Right kidney (tissue), 1 donor: ENCODE measurements at regions not wholly inside any gene's neighbourhood (a gene's known extent, or its start where the extent isn't known, plus 50 kb on each side); places are given as distances from the start of the nearest gene placed in this dataset.
A peak's percentile ranks its signal among the peaks of the same experiment; 100 is the strongest.
"Not testable (repeated sequence)": the region's sequence is repeated elsewhere in the genome, so short reads cannot be mapped to it uniquely, and the experiment has no call there.

Experiments used
- DNase-seq: peaks from one replicate; pipeline ENCODE4 v3.0.0-alpha.2; 2016

DNA sequence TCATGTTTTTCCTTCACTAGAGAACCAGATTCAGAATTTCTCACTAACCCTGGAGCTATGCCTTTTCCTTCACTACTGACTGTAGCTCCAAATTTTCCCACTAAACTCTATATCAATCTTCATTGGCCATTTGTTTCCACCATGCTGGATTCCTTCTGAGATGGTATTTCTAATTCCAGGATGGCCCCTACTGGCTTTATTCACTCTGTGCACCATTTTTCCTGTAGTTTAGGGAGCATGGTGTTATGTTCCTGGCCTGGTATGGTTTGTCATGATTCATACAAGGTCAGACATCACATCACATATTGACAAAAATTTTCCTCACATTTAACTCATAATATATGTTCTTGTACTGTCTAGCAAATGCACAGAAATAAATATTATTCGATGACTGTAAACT is 229.2 kb upstream of the TFPI start:
- DNase-seq, result no peak

DNA sequence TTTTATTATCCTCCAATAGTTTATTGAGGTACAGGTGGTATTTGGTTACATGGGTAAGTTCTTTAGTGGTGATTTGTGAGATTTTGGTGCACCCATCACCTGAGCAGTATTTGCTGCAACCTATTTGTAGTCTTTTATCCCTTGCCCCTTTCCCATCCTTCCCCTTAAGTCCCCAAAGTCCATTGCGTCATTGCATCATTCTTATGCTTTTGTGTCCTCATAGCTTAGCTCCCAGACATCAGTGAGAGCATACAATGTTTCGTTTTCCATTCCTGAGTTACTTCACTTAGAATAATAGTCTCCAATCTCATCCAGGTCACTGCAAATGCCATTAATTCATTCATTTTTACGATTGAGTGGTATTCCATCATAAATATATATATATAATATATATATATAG is 229.9 kb upstream of the TFPI start:
- not testable (repeated sequence) for DNase-seq

DNA sequence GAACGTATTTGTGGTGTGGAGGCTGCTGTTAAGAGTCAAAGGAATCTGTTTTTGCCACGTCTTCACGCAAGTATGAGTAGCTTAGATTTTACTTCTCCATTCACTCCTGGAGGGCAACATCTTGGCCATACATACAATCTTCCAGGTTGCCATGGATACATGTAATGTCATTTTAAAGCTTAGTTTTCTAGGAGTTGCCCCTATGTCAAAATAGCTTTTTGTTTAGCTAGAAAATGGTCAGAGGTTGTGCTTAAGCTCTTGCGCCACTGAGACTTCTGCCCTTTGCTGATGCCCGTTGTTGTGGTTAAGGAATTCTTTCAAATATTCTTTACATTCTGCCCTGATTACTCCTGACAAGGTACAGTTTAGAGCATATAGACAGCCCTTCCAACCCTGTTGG is 245.4 kb upstream of the TFPI start:
- no peak for DNase-seq

DNA sequence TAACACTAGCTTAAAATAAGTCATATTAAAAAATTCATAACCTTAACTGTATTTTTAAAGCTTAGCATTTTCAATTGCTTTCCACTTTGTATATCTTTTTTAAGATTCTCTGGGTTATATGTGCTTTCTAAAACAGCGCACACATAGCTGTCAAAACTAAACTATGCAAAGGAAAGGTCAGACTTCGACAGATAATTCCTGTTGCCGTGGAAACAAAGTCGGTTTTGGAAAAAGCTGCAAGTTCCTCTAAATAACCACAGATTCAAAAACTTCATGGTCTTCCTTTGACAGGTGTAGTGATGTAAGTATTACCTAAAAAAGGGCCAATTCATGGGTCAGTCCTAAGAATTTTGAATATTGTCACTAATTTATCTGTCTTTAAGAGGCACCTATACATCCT is 249.6 kb upstream of the TFPI start:
- no peak for DNase-seq

DNA sequence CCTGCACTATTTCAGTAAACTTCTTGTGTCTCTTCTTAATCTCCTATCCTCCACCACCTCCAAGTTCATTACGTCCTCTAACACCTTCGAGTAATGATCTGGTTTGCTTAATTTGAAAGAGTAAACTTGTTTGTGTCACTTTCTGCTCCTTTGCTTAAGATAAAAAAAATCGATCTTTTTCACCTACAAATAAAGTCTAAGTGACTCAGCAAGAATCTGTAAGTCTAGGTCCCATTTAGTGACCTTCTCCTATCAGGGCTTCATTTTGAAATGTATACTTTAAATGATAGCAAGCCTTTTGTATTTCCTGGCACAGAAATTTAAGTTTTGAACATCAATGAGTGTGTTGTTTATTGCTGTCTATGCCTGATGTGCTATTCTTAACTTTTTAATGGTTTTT is 260.9 kb upstream of the TFPI start:
- DNase-seq, result no peak

DNA sequence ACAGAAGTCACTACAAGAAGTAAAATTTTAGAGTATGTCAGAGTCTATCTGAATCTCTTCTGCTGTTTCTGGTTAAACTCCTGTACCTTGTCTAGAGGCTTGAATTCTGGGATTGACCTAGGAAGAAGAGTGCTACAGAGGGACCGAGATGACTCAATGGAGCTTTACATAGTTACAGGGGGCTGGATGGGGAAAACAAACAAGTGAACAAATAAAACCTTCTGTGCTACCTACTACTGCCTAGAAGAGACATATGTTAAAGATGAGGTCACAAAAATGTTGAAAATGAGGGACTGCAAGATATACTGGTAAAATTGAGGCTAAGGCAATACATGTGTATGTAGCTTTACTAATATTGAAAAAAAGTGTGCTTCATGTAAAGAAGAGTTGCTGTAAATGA is 265.4 kb upstream of the TFPI start:
- no peak for DNase-seq

DNA sequence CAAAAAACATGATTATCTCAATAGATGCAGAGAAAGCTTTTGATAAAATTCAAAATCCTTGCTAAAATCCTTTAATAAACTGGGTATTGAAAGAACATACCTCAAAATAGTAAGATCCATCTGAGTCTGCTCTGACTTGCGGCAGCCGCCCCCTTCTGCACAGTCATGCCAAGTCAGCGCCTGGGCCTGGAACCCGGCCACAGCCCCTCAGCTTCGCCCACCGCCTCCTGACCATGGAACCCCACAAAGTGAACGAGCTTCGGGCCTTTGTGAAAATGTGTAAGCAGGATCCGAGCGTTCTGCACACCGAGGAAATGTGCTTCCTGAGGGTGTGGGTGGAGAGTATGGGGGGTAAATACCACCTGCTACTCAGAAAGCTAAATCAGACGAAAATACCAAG is 270.9 kb upstream of the TFPI start:
- DNase-seq, result no peak

DNA sequence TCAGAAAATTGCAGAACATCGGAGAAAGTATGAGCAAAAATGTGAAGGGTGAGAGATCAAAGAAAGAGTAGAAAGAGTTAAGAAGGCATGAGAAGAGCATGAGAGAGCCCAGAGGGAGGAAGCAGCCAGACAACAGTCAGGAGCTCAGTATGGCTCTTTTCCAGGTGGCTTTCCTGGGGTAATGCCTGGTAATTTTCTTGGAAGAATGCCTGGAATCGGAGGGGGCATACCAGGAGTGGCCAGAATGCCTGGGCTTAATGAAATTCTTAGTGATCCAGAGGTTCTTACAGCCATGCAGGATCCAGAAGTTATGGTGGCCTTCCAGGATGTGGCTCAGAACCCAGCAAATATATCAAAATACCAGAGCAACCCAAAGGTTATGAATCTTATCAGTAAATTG is 271.8 kb upstream of the TFPI start:
- DNase-seq, result no peak

DNA sequence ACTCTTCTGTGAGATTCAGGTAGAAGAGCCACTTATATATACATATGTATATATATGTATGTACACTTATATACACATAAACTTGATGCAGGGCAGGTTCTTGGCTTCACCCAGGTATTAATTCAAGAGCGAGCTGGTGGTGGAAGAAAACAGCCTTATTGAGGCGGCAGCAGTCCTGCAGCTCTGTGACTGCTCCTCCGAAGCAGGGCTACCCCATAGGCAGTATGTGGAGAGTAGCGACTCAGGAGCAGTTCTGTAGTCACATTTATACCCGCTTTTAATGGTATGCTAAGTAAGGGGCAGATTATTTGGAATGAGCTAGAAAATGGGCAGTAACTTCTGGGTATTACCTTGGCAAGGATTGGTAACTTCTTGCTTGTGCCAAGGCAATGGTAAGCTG is 280.6 kb upstream of the TFPI start:
- DNase-seq, result no peak

DNA sequence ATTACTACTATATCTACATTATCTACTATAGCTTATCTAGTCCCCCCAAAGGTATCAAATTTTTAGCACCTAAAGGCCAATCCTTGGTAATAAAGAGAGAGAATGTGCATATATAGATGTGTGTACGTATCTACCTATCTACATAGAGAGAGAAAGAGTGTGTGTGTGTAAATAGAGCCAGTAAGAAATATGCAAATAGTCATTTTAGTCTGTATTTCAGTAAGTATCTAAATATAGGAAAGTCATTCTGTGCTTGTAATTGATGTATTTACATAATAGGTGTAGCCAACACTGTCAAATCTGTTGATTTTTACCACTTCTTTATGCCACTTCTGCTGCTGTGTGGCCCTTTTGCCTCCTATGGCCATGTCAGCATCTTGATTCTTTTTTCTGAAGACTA is 284.5 kb upstream of the TFPI start:
- no peak for DNase-seq

DNA sequence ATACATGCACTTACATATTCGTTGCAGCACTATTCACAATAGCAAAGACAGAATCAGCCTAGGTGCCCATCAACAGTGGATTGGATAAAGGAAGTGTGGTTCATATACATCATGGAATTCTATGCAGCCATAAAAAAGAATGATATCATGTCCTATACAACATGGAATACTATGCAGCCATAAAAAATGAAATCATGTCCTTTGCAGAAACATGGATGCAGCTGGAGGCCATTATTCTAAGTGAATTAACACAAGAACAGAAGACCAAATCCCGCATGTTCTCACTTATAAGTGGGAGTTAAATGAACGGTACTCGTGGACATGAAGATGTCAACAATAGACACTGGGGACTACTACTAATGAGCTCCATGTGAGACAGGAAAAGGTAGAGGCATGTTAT is 288.1 kb upstream of the TFPI start:
- DNase-seq, result no peak

DNA sequence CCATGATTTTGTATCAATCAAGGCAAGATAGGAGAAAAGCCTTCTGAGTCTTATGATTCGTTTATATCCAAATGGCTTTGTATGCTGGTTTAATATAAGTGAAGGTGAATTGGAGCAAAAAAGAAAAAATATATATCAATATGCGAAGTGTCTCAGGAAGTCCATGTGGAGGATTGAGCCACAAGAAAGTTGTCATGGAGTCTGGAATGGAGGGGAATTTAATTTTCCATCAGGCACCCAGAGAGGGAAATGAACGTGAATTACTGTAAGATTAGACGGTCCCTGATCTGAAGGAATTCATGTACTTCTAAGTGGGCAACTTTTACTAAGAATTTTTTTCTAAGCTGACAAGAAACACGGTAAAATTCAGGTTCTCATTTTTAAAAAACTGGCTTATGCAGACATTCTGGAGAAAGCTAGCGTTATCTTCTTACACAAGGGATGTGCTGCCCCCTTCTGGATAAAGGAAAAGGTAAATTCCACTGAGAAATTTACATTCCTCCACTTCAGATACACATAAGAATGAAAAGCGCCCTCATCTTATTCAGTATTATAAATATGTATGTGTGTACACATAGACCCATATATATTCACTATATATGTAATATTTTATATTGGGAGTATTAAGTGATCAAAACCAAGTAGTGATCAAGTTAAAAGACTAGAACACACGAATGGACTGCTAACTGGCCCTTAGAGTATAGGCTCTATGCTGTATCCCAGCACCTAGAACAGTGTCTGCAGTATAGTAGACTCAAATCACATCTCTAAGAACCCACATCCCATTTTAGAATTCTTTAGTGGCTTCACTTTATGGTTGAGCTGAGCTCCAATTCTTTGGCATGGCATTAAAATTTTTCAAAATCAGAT is 289.0 kb upstream of the TFPI start:
- DNase-seq, result peak; percentile 21

DNA sequence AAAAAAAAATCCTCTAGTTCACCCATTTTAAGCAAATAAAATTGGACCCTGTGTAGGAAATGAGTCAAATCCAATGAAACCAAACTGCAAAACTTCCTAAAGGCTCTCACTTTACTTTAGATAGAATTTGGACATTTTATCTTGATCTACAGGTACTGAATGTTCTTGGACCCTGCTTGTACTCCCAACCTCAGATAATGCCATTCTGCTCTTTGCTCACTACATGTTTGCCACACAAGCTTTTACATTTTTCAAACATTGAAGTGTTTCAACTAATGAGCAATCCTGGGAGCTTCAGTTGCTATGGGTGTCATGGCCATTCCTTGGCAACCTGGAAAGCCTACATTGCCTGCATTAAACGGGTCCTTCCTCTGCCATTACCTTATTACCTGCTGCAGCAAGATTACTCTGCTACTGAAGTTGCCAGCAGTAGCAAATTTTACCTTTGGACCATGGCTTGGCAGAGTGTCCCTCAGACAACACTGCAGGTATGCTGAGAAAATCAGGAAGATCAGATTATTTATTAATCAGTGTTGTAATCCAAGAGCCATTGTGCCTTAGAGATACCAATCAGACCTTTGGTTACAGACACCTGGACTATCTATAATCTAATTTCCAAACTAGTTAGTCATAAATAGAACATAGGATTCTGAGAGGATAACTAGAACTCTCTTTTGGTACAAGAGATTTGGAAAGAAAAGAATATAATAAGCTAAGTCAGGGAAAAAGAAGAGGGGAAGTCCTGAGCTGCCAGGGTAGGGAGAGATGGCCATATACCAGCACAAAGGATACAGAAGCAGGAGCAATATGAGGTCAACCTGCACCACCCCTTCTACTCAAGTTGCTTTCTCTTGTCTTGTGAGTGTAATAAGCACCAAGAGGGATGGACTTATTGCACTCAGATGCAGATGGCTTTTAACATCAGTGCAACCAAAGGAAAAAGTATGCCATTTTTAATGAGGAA is 293.3 kb upstream of the TFPI start:
- no peak for DNase-seq

DNA sequence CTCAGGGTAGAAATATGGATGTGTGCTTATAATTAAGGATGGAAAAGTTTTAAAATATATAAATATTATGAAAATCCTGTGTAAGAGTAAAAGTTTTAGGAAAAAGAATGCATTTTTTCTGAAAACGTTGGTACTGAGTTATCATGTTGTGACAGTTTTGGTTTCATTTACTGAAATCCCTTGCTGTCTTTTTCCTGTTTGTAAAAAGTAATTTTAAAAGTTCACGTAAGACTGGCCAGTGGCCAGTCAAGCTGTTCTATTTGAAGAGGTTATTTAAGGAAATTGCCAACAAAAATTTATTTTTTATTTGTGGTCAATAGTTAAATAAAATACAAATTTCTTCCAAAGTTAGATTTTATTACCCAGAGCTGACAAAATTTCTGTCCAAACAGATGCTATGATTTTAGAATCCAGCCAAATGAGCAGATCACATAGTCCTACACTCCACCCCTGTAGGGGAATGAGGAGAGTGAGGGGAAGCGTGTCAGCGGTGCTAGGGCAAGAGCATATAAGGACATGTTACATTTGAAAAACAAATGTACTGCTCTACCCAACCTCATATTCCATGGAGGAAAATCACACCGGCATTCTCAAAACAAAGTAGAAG is 297.8 kb upstream of the TFPI start:
- DNase-seq, result no peak

DNA sequence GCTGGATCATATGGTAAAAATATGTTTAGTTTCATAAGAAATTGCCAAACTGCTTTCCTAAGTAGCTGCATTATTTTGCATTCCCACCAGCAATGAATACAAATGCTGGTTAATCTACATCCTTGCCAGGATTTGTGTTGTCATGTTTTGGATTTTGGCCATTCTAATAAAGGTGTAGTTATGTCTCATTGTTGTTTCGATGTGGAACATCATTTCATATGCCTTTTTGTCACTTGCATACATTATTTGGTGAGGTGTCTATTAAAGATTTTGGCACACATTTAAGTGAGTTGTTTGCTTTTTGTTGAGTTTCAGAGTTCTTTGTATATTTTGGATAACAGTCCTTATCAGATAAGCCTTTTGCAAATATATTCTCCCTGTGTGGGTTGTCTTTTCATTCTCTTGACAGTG is 299.2 kb upstream of the TFPI start:
- DNase-seq, result no peak

DNA sequence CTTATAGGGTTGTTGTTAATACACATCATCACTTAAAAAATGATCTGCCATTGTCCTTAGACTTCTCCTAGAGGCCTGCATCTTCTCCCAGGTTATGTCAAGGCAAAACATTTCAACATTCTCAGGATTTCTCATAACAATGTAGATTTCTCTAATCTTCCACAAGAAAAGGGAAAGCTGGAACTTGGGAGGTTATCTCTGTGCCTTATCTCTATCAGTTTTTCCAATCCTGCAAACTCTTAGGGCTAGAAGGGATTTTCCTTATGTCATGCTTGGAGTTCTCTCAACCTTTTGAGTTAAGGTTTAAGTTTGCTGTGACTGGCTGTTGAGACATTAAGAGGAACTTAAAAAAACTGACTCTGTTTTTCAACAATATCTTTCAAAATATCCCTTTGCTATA is 300.6 kb upstream of the TFPI start:
- no peak for DNase-seq

DNA sequence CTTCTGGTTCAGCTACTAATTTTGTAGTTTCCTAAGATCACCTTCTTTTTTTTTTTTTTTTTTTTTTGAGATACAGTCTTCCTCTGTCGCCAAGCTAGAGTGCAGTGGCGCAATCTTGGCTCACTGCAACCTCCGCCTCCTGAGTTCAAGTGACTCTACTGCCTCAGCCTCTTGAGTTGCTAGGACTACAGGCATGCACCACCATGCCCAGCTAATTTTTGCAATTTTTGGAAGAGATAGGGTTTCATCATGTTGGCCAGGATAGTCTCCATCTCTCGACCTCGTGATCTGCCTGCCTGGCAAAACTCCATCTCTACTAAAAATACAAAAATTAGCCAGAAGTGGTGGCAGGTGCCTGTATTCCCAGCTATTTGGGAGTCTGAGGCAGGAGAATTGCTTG is 301.5 kb upstream of the TFPI start:
- no peak for DNase-seq

DNA sequence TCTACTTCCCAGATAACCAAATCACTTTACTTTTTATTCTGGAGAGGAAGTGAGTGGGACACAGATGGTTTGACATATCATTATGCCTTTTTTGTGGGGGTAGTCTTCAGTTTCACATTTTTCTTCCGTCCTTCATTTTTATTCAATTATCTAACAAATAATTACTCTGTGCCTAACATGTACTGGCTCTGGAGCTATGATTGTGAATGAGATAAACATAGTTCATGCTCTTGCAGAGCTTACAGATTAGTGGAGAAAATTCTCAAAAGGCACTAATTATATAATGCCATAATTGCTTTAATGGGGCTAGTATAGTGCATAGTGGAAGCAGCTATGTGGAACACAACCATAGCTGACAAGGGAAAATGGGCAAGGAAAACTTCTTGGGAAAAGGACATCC is 303.6 kb upstream of the TFPI start:
- DNase-seq, result no peak

DNA sequence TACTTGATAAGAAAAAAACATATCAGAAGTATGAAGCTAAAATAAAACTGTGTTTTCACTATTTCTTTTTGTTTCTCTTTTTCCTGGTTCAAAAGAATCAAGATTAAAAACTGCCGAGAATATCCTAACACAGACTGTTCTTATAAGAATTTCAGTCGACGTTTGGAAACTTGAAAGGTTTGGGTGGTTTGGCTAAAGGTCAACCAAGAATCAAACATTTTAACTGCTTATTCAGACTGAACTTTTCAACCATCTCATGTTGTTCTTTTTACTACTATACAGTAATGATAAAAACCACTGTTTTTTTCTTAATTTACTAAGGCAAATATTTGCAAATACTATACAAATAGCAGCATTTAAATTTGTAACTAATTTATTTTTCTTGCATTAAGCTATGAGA is 308.5 kb upstream of the TFPI start:
- no peak for DNase-seq

DNA sequence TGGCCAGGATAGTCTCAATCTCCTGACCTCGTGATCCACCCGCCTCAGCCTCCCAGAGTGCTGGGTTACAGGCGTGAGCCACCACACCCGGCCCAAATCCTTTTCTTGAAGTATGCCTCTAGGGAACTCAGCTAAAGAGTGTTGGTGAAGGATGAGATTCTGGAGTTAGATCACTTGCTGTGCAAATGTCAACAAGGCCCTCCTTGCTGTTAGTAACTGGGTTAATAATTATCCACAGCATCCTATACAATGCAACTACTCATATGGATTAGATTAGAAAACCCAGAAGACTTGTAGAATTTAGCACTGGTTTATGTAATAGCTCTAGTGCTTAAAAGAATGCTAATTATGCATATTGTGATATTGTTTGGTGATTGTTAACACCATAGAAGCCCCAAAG is 310.8 kb upstream of the TFPI start:
- DNase-seq, result no peak

DNA sequence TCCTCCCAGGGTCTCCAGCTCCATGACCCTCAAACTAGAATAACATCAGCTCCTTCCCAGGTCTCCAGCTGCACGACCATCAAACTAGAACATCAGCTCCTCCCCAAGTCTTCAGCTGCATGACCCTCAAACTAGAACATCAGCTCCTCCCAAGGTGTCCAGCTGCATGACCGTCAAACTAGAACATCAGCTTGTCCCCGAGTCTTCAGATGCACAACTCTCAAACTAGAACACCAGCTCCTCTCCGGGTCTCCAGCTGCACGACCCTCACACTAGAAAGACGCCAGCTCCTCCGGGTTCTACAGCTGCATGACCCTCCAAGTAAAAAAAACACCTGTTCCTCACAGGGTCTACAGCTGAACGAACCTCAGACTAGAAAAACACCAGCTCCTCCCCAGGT is 312.9 kb upstream of the TFPI start:
- no peak for DNase-seq

DNA sequence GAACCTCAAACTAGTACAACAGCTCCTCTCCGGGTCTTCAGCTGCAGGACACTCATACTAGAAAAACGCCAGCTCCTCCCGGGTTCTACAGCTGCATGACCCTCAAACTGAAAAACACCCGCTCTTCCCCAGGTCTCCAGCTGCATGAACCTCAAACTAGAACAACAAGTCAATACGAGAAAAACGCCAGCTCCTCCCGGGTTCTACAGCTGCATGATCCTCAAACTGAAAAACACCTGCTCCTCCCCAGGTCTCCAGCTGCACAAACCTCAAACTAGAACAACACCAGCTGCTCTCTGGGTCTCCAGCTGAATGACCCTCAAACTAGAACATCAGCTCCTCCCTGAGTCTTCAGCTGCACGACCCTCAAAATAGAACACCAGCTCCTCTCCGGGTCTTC is 315.0 kb upstream of the TFPI start:
- DNase-seq, result no peak

DNA sequence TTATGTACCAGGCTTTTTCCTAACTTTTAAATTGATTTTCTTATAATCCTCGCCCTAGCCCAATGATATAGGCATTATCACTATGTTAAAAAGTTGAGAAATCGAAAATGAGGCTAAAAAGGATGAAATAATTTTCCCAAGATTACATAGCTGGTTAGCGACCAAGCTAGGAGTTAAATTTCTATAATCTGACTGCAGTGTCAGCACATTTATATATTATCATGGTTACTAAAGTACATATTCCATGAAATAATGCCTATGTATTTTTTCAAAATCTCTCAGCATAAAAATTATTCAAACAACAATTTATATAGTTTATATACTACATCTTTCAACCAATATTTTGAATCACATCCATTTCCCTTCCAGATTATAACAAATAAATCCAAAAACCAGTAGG is 317.3 kb upstream of the TFPI start:
- DNase-seq, result no peak
